K562 (cell line): ENCODE measurements at regions not wholly inside any gene's neighbourhood (a gene's known extent, or its start where the extent isn't known, plus 50 kb on each side); places are given as distances from the start of the nearest gene placed in this dataset.

Experiments used
- CLOCK ChIP-seq: fragments of 250-450 bp; sonication (Bioruptor Pico); IDR thresholded peaks from 2 replicates; pipeline ENCODE4 v1.4.0; 2020; ENCODE audit warnings: mild to moderate bottlenecking, moderate library complexity, borderline replicate concordance
- ETV6 ChIP-seq, 3 experiments: fragments of 150-350 bp in 1 of 3; sonication (generic) in 1 of 3; formaldehyde crosslinking in 1 of 3; IDR thresholded peaks; 2 replicates each; pipeline versions ENCODE4 v1.6.1 to v1.8.0; 2014 to 2022; ENCODE audit warnings: borderline replicate concordance in 2 of 3, low read depth in 2 of 3, antibody characterized with exemption in 1 of 3, low read length in 1 of 3, mild to moderate bottlenecking in 1 of 3, missing genetic modification reagents in 1 of 3
- FOXP1 ChIP-seq: sonication (generic); formaldehyde crosslinking; IDR thresholded peaks from 2 replicates; pipeline ENCODE4 v1.8.0; 2022; ENCODE audit warnings: mild to moderate bottlenecking, missing genetic modification reagents
- GMEB1 ChIP-seq: fragments of 250-450 bp; sonication (Bioruptor Pico); IDR thresholded peaks from 2 replicates; pipeline ENCODE4 v1.4.0; 2020; ENCODE audit warnings: mild to moderate bottlenecking
- HIVEP1 ChIP-seq: fragments of 250-450 bp; sonication (Bioruptor Pico); IDR thresholded peaks from 2 replicates; pipeline ENCODE4 v1.4.0; 2020; ENCODE audit warnings: mild to moderate bottlenecking
- HMG20B ChIP-seq: fragments of 250-450 bp; sonication (Bioruptor Pico); IDR thresholded peaks from 2 replicates; pipeline ENCODE4 v1.5.0; 2021; ENCODE audit warnings: mild to moderate bottlenecking
- IRF1 ChIP-seq: sonication (generic); formaldehyde crosslinking; IDR thresholded peaks from 2 replicates; pipeline ENCODE4 v1.8.0; 2022; ENCODE audit warnings: missing genetic modification reagents, mild to moderate bottlenecking, borderline replicate concordance
- IRF2 ChIP-seq: sonication (generic); formaldehyde crosslinking; IDR thresholded peaks from 2 replicates; pipeline ENCODE4 v1.8.1; 2022; ENCODE audit warnings: mild to moderate bottlenecking, missing genetic modification reagents
- KHSRP ChIP-seq: fragments of 450-650 bp; IDR thresholded peaks from 2 replicates; pipeline ENCODE4 v1.6.1; 2017
- MED1 ChIP-seq: sonication (generic); formaldehyde crosslinking; IDR thresholded peaks from 2 replicates; pipeline ENCODE4 v1.8.1; 2023; ENCODE audit warnings: missing genetic modification reagents, borderline replicate concordance
- POLR3A ChIP-seq: IDR thresholded peaks from 2 replicates; pipeline ENCODE4 v1.6.1; 2011; ENCODE audit warnings: borderline replicate concordance, mild to moderate bottlenecking, moderate library complexity; ENCODE audit not compliant: insufficient read length, insufficient read depth; ENCODE audit errors: extremely low read depth
- RBM25 ChIP-seq: fragments of 200-400 bp; formaldehyde crosslinking; IDR thresholded peaks from 2 replicates; pipeline ENCODE4 v1.6.1; 2018; ENCODE audit warnings: low read length, low read depth, moderate library complexity; ENCODE audit not compliant: severe bottlenecking
- STAT5A ChIP-seq: IDR thresholded peaks from 2 replicates; pipeline ENCODE4 v1.6.1; 2012; ENCODE audit warnings: low read length, inconsistent platforms, borderline replicate concordance
- TAF1 ChIP-seq: IDR thresholded peaks from 2 replicates; pipeline ENCODE4 v1.6.1; 2011; ENCODE audit warnings: mild to moderate bottlenecking, low read length, moderate library complexity; ENCODE audit not compliant: insufficient read depth, control insufficient read depth, severe bottlenecking; ENCODE audit errors: extremely low read depth
- TAF9B ChIP-seq: fragments of 450-650 bp; IDR thresholded peaks from 2 replicates; pipeline ENCODE4 v1.6.1; 2018; ENCODE audit warnings: mild to moderate bottlenecking; ENCODE audit not compliant: partially characterized antibody
- ZNF224 ChIP-seq: sonication (generic); formaldehyde crosslinking; IDR thresholded peaks from 2 replicates; pipeline ENCODE4 v1.8.0; 2022; ENCODE audit warnings: mild to moderate bottlenecking, missing genetic modification reagents
- ZNF586 ChIP-seq: fragments of 450-650 bp; formaldehyde crosslinking; conservative IDR thresholded peaks from 2 replicates; pipeline ENCODE4 v1.4.0; 2020; ENCODE audit warnings: mild to moderate bottlenecking, moderate library complexity
- ZNF695 ChIP-seq: fragments of 450-650 bp; formaldehyde crosslinking; IDR thresholded peaks from 2 replicates; pipeline ENCODE4 v1.4.0; 2020; ENCODE audit warnings: mild to moderate bottlenecking, moderate library complexity
- TF ChIP-seq, protein P1 (sequence below): fragments of 200-400 bp; formaldehyde crosslinking; IDR thresholded peaks from 2 replicates; pipeline ENCODE4 v1.6.1; 2017; ENCODE audit warnings: mild to moderate bottlenecking, low read depth, low read length, moderate library complexity

GRCh38 chr22:22069450-22070370, 87.1 kb upstream of the TOP3B start (continued):
- TF ChIP-seq CLOCK (CRISPR knock-in tag), result no peak
- no peak for TF ChIP-seq RBM25
- no peak for TF ChIP-seq POLR3A
- TF ChIP-seq FOXP1 (CRISPR knock-in tag), result peak; percentile 19; the same call in 1 of the 2 replicates
- no peak for TF ChIP-seq TAF9B
- no peak; the same call in 1 of the 2 replicates for TF ChIP-seq HMG20B (CRISPR knock-in tag)
- no peak for TF ChIP-seq ZNF586 (CRISPR knock-in tag)
- no peak for TF ChIP-seq KHSRP
- TF ChIP-seq IRF2 (CRISPR knock-in tag), result peak; percentile 27; the same call in 1 of the 2 replicates
- no peak for TF ChIP-seq HIVEP1 (CRISPR knock-in tag)
- TF ChIP-seq TAF1, result no peak
- TF ChIP-seq ETV6 (IDR thresholded peaks at IDR 0.05; ENCODE audit: borderline replicate concordance in 1 of 2, low read depth in 2 of 2, low read length in 1 of 2), result no peak
- TF ChIP-seq ETV6 (CRISPR knock-in tag; IDR thresholded peaks at IDR 0.05; ENCODE audit: borderline replicate concordance), result peak; percentile 75; the same call in 1 of the 2 replicates
- 0 out of 2 replicates have a peak, but pooled peaks have one; percentile 51 for TF ChIP-seq ZNF224 (CRISPR knock-in tag)
- TF ChIP-seq IRF1 (CRISPR knock-in tag), result no peak
- no peak for TF ChIP-seq MED1 (CRISPR knock-in tag)
- no peak for TF ChIP-seq GMEB1 (CRISPR knock-in tag)
- TF ChIP-seq STAT5A, result no peak
- TF ChIP-seq, protein P1, sequence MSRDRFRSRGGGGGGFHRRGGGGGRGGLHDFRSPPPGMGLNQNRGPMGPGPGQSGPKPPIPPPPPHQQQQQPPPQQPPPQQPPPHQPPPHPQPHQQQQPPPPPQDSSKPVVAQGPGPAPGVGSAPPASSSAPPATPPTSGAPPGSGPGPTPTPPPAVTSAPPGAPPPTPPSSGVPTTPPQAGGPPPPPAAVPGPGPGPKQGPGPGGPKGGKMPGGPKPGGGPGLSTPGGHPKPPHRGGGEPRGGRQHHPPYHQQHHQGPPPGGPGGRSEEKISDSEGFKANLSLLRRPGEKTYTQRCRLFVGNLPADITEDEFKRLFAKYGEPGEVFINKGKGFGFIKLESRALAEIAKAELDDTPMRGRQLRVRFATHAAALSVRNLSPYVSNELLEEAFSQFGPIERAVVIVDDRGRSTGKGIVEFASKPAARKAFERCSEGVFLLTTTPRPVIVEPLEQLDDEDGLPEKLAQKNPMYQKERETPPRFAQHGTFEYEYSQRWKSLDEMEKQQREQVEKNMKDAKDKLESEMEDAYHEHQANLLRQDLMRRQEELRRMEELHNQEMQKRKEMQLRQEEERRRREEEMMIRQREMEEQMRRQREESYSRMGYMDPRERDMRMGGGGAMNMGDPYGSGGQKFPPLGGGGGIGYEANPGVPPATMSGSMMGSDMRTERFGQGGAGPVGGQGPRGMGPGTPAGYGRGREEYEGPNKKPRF, result no peak
- no peak for TF ChIP-seq ZNF695
